GM19351 (cell line): ENCODE measurements at regions not wholly inside any gene's neighbourhood (a gene's known extent, or its start where the extent isn't known, plus 50 kb on each side); places are given as distances from the start of the nearest gene placed in this dataset.

ENCODE experiments used
- ATAC-seq: cut with Tn5 transposase; IDR thresholded peaks from one replicate; pipeline ENCODE4 v1.9.1; 2021; ENCODE audit warnings: mild to moderate bottlenecking, moderate library complexity; ENCODE audit not compliant: unreplicated experiment

GRCh38 chr4:32106767-32107166, 1386.6 kb downstream of the PCDH7 start:
- no peak for ATAC-seq

- ATAC-seq: no peak
These were observed 1392.7 kb downstream of the PCDH7 start for GRCh38 chr4:32112891-32113290.

GRCh38 chr4:32117693-32118092, 1397.5 kb downstream of the PCDH7 start:
- ATAC-seq: no peak

GRCh38 chr4:32119907-32120306, 1399.7 kb downstream of the PCDH7 start:
- ATAC-seq: no peak

GRCh38 chr4:32128549-32128948, 1408.4 kb downstream of the PCDH7 start:
- ATAC-seq: no peak

- no peak for ATAC-seq
These were observed 1409.8 kb downstream of the PCDH7 start for GRCh38 chr4:32129967-32130366.

- ATAC-seq: no peak
These were observed 1413.0 kb downstream of the PCDH7 start for GRCh38 chr4:32133141-32133540.

- no peak for ATAC-seq
These were observed 1413.6 kb downstream of the PCDH7 start for GRCh38 chr4:32133734-32134133.

- ATAC-seq: no peak
These were observed 1415.5 kb downstream of the PCDH7 start for GRCh38 chr4:32135642-32136041.

- no peak for ATAC-seq
These were observed 1416.1 kb downstream of the PCDH7 start for GRCh38 chr4:32136081-32136787.

- ATAC-seq: no peak
These were observed 1420.5 kb downstream of the PCDH7 start for GRCh38 chr4:32140636-32141035.

GRCh38 chr4:32142075-32142474, 1421.9 kb downstream of the PCDH7 start:
- no peak for ATAC-seq

- ATAC-seq: no peak
These were observed 1425.8 kb downstream of the PCDH7 start for GRCh38 chr4:32145987-32146386.

- ATAC-seq: no peak
These were observed 1427.4 kb downstream of the PCDH7 start for GRCh38 chr4:32147446-32148085.

- no peak for ATAC-seq
These were observed 1428.0 kb downstream of the PCDH7 start for GRCh38 chr4:32148111-32148666.

GRCh38 chr4:32158961-32159360, 1438.8 kb downstream of the PCDH7 start:
- ATAC-seq: no peak

GRCh38 chr4:32161392-32161791, 1441.2 kb downstream of the PCDH7 start:
- no peak for ATAC-seq

- ATAC-seq: no peak
These were observed 1443.0 kb downstream of the PCDH7 start for GRCh38 chr4:32163125-32163524.

GRCh38 chr4:32169841-32170240, 1449.7 kb downstream of the PCDH7 start:
- ATAC-seq: no peak

GRCh38 chr4:32172086-32172485, 1451.9 kb downstream of the PCDH7 start:
- no peak for ATAC-seq

GRCh38 chr4:32172761-32173160, 1452.6 kb downstream of the PCDH7 start:
- no peak for ATAC-seq

- no peak for ATAC-seq
These were observed 1459.9 kb downstream of the PCDH7 start for GRCh38 chr4:32180086-32180485.
